ENCODE measurements at regions not wholly inside any gene's neighbourhood (a gene's known extent, or its start where the extent isn't known, plus 50 kb on each side); places are given as distances from the start of the nearest gene placed in this dataset.

DNA sequence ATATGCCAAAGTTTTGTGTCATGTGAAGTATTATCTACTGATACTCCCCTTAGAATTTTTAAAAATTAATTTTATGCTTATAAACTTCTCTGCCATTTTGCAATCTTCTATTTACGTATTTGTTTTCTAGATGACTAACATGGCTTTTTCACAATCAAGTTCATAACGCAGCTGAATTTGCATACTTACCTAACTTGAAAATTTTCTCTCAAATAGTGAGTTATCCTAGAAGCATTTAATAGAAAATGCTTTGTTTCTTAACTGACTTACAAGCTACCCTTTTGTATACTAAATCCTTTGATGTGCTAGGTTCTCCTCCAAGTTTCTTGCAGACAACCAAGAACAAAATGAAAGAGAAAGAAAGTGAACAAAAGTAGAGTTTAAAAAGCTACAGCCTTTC lies 683.5 kb downstream of the LIG4 start:
- TF ChIP-seq, protein P1, sequence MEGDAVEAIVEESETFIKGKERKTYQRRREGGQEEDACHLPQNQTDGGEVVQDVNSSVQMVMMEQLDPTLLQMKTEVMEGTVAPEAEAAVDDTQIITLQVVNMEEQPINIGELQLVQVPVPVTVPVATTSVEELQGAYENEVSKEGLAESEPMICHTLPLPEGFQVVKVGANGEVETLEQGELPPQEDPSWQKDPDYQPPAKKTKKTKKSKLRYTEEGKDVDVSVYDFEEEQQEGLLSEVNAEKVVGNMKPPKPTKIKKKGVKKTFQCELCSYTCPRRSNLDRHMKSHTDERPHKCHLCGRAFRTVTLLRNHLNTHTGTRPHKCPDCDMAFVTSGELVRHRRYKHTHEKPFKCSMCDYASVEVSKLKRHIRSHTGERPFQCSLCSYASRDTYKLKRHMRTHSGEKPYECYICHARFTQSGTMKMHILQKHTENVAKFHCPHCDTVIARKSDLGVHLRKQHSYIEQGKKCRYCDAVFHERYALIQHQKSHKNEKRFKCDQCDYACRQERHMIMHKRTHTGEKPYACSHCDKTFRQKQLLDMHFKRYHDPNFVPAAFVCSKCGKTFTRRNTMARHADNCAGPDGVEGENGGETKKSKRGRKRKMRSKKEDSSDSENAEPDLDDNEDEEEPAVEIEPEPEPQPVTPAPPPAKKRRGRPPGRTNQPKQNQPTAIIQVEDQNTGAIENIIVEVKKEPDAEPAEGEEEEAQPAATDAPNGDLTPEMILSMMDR (IDR thresholded peaks at IDR 0.05; ENCODE audit: insufficient read depth, low read depth, low read length) = no peak
- TF ChIP-seq EZH2 (IDR thresholded peaks at IDR 0.05; ENCODE audit: insufficient read depth, low read length) = no peak

Data from astrocyte (in vitro differentiated cells and primary cell).